Endothelial cell of umbilical vein (primary cell): ENCODE measurements at regions not wholly inside any gene's neighbourhood (a gene's known extent, or its start where the extent isn't known, plus 50 kb on each side); places are given as distances from the start of the nearest gene placed in this dataset.

Experiments
- EZH2 ChIP-seq: IDR thresholded peaks from 2 replicates; pipeline ENCODE4 v1.6.1; 2012; ENCODE audit warnings: borderline replicate concordance, low read depth, mild to moderate bottlenecking, moderate library complexity, low read length, inconsistent platforms; ENCODE audit not compliant: severe bottlenecking
- MYC ChIP-seq: IDR thresholded peaks from one replicate; pipeline ENCODE4 v1.6.1; 2011; ENCODE audit warnings: mild to moderate bottlenecking, low read depth, low read length
- POLR2A ChIP-seq: IDR thresholded peaks from 2 replicates; pipeline ENCODE4 v1.6.1; 2012; ENCODE audit warnings: low read depth, mild to moderate bottlenecking, control low read depth, low read length
- POLR2AphosphoS5 ChIP-seq: IDR thresholded peaks from 2 replicates; pipeline ENCODE4 v1.6.1; 2012; ENCODE audit warnings: low read depth, mild to moderate bottlenecking, control low read depth, low read length, moderate library complexity; ENCODE audit not compliant: insufficient read depth
- TF ChIP-seq, protein P1 (sequence below), 2 donors: IDR thresholded peaks; 1 replicate in 1 of 2; 2 replicates in 1 of 2; pipeline ENCODE4 v1.5.1; 2011; ENCODE audit warnings: low read length in 2 of 2, mild to moderate bottlenecking in 2 of 2, moderate library complexity in 2 of 2, control low read depth in 1 of 2, inconsistent platforms in 1 of 2, low read depth in 1 of 2; ENCODE audit not compliant: insufficient read depth in 1 of 2; ENCODE audit errors: extremely low read depth in 1 of 2
- TF ChIP-seq, protein P2 (sequence below): IDR thresholded peaks from 2 replicates; pipeline ENCODE4 v1.6.1; 2011; ENCODE audit not compliant: insufficient read depth, insufficient read length

DNA sequence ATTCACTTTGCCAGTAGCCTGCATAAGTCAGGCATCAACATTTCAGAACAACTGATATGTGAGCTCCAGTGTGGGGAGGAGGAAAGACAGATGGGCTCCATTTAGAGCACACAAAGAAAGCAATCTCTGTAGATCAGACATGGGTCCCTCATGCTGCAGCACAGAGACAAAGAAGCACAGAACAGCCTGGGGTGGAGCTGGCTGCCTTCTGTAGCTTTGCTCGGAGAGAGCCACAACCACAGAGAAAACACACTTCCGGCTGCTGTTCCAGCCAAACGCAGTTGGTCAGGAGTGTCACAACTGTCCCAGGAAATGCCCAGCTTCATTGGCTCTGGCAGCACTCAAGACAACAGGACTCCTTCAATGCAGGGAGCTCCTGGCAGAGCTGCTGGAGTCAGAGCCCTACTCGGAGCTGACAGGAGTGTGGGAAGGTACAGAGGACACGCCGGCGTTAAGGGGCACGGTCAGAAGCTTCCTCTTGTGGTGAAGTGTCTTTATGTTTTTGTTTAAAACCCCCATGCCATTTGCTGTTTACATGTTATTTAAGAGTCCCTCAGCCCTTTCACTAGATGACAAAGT is 494.4 kb downstream of the TCERG1L start:
- TF ChIP-seq, protein P1, sequence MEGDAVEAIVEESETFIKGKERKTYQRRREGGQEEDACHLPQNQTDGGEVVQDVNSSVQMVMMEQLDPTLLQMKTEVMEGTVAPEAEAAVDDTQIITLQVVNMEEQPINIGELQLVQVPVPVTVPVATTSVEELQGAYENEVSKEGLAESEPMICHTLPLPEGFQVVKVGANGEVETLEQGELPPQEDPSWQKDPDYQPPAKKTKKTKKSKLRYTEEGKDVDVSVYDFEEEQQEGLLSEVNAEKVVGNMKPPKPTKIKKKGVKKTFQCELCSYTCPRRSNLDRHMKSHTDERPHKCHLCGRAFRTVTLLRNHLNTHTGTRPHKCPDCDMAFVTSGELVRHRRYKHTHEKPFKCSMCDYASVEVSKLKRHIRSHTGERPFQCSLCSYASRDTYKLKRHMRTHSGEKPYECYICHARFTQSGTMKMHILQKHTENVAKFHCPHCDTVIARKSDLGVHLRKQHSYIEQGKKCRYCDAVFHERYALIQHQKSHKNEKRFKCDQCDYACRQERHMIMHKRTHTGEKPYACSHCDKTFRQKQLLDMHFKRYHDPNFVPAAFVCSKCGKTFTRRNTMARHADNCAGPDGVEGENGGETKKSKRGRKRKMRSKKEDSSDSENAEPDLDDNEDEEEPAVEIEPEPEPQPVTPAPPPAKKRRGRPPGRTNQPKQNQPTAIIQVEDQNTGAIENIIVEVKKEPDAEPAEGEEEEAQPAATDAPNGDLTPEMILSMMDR (IDR thresholded peaks at IDR 0.05; ENCODE audit: extremely low read depth in 1 of 2, insufficient read depth in 1 of 2, low read depth in 1 of 2, low read length in 2 of 2), result no peak
- TF ChIP-seq POLR2AphosphoS5 (no peak), POLR2A (no peak), EZH2 (no peak), MYC (no peak)
- TF ChIP-seq, protein P2, sequence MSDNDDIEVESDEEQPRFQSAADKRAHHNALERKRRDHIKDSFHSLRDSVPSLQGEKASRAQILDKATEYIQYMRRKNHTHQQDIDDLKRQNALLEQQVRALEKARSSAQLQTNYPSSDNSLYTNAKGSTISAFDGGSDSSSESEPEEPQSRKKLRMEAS, result no peak
